ENCODE measurements at regions not wholly inside any gene's neighbourhood (a gene's known extent, or its start where the extent isn't known, plus 50 kb on each side); places are given as distances from the start of the nearest gene placed in this dataset.

DNA sequence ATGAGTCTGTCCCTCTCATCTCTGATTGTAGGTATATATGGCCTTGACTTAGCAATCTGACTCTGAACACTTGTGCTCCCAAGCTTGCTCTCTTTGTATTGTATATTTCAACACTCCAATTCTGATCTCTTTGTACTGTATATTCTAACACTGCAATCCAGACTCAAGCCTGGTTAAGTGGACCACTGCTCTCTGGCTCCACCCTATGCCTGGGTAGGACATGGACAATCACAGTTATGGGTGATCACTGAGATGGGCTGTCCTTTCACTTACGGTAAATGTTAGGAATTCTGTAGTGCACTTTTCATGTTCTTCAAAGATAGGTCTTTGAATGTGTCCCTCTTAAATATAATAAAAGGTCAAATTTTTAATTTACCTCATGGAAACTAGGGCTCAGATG is 165.1 kb downstream of the TLR4 start:
- in situ Hi-C loops (cut with HindIII; ENCODE audit: low sequenced_read_pairs), result no loop called here
- H3K4me3 ChIP-seq (ENCODE audit: low read depth, low read length), result no peak overlapping the region
- DNase-seq (ENCODE audit: low read depth, low spot score), result no peak
- TF ChIP-seq CTCF (IDR thresholded peaks at IDR 0.05; ENCODE audit: low read depth, low read length), result no peak

- no peak overlapping the region for H3K4me3 ChIP-seq (ENCODE audit: low read depth, low read length)
- no peak for DNase-seq (ENCODE audit: low read depth, low spot score)
- in situ Hi-C loops (cut with HindIII; ENCODE audit: low sequenced_read_pairs), result no loop called here
- no peak for TF ChIP-seq CTCF (IDR thresholded peaks at IDR 0.05; ENCODE audit: low read depth, low read length)
Observed at GRCh38 chr9:117869712-117870111, 165.5 kb downstream of the TLR4 start.

DNA sequence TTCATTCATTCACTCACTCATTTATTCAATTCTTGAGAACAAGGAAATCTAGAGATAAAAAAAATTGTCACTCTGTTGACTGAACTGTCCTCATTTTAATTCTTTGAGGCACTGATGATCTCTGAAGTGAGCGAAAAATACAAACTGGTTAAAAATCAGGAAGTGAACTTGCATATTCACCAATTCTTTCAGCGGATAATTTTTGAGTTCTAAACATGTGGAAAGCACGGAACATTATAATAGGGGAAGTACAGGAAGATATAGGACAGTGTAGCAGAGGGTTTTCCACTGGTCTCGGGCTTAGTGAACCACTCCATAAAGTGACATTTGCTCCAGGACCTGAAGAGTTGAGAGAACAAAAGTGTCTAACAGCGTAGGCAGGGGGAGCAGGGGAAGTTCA is 169.5 kb downstream of the TLR4 start:
- DNase-seq (ENCODE audit: low read depth, low spot score), result no peak
- no peak overlapping the region for H3K4me3 ChIP-seq (ENCODE audit: low read depth, low read length)
- in situ Hi-C loops (cut with HindIII; ENCODE audit: low sequenced_read_pairs), result no loop called here
- no peak for TF ChIP-seq CTCF (IDR thresholded peaks at IDR 0.05; ENCODE audit: low read depth, low read length)

- in situ Hi-C loops (cut with HindIII; ENCODE audit: low sequenced_read_pairs), result no loop called here
- no peak for DNase-seq (ENCODE audit: low read depth, low spot score)
- no peak for TF ChIP-seq CTCF (IDR thresholded peaks at IDR 0.05; ENCODE audit: low read depth, low read length)
Observed at GRCh38 chr9:117875886-117876285, 171.7 kb downstream of the TLR4 start.

GRCh38 chr9:117882171-117882570 is 178.0 kb downstream of the TLR4 start:
- H3K4me3 ChIP-seq (ENCODE audit: low read depth, low read length), result no peak overlapping the region
- DNase-seq (ENCODE audit: low read depth, low spot score), result no peak
- in situ Hi-C loops (cut with HindIII; ENCODE audit: low sequenced_read_pairs), result no loop called here
- TF ChIP-seq CTCF (IDR thresholded peaks at IDR 0.05; ENCODE audit: low read depth, low read length), result no peak

More at GRCh38 chr9:117875886-117876285, 171.7 kb downstream of the TLR4 start:
- H3K4me3 ChIP-seq (ENCODE audit: low read depth, low read length), result no peak overlapping the region

DNA sequence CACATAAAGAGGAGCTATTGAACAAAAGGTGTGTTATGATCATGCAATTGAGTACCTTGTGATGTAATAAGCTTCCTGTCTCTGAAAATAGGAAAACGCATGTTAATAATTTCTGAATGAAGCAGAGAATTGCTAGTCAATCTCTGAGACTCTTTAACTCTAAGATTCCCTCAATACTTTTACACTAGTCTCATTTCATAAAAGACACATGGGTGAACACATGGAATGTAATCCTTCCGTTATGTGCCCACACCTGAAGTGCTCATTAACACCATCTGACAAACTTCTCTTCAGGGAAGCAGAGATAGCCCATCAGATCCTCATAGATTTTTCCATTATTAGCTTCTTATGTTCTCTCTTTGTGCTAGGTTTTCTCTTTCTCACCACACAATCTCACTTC is 182.4 kb downstream of the TLR4 start:
- no peak for TF ChIP-seq CTCF (IDR thresholded peaks at IDR 0.05; ENCODE audit: low read depth, low read length)
- in situ Hi-C loops (cut with HindIII; ENCODE audit: low sequenced_read_pairs), result no loop called here
- DNase-seq (ENCODE audit: low read depth, low spot score), result no peak
- no peak overlapping the region for H3K4me3 ChIP-seq (ENCODE audit: low read depth, low read length)

DNA sequence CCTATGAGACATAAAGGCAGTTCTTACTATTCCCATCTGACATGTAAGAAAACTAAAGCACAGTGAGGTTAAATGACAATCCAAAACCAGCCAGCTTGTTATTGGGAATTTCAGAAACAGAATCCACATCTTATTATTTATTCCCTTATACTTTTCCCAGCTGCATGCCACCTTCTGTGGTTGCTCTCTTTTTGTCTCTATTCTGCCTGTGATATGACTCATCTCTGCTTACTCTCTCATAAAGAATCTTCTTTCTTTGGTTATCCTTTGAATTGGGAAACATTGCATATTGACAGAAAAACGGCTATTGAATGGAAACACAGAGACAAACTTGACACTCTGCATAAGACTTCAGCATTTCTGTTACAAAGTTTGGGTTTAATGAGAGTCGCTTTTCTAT is 183.2 kb downstream of the TLR4 start:
- TF ChIP-seq CTCF (IDR thresholded peaks at IDR 0.05; ENCODE audit: low read depth, low read length), result no peak
- no peak for DNase-seq (ENCODE audit: low read depth, low spot score)
- no peak overlapping the region for H3K4me3 ChIP-seq (ENCODE audit: low read depth, low read length)
- in situ Hi-C loops (cut with HindIII; ENCODE audit: low sequenced_read_pairs), result no loop called here
